Calu3 (cell line): ENCODE measurements at regions not wholly inside any gene's neighbourhood (a gene's known extent, or its start where the extent isn't known, plus 50 kb on each side); places are given as distances from the start of the nearest gene placed in this dataset.

Experiments used
- BruUV-seq: library from RNA; stranded (reverse); fragments of 400-500 nt; replicated peaks from 2 replicates; lab custom pipeline; 2021; lab: Mats Ljungman, UMichigan
- CTCF ChIA-PET: fragments of 300-600 bp; sonication (Branson Sonifier 250); formaldehyde crosslinking; loops from one replicate; lab custom pipeline; 2022; ENCODE audit warnings: antibody characterized with exemption; lab: Charles Lee
- DNase-seq: peaks from one replicate; pipeline ENCODE4 v3.0.0; 2022
- H3K27ac Mint-ChIP-seq: one replicate; pipeline ENCODE4 v1.8.0; 2022; ENCODE audit warnings: mixed read lengths; ENCODE audit not compliant: unreplicated experiment
- H3K27me3 Mint-ChIP-seq: one replicate; pipeline ENCODE4 v1.8.0; 2022; ENCODE audit warnings: mixed read lengths; ENCODE audit not compliant: unreplicated experiment
- H3K36me3 Mint-ChIP-seq: one replicate; pipeline ENCODE4 v1.8.0; 2022; ENCODE audit warnings: mild to moderate bottlenecking, moderate library complexity, mixed read lengths; ENCODE audit not compliant: insufficient read depth, unreplicated experiment
- H3K4me1 Mint-ChIP-seq: one replicate; pipeline ENCODE4 v1.8.0; 2022; ENCODE audit warnings: mild to moderate bottlenecking, low read depth, mixed read lengths; ENCODE audit not compliant: unreplicated experiment
- H3K4me3 Mint-ChIP-seq: one replicate; pipeline ENCODE4 v1.8.0; 2022; ENCODE audit warnings: mild to moderate bottlenecking, low read depth, moderate library complexity, mixed read lengths; ENCODE audit not compliant: unreplicated experiment
- H3K9me3 Mint-ChIP-seq: one replicate; pipeline ENCODE4 v1.8.0; 2022; ENCODE audit warnings: low read depth, mixed read lengths; ENCODE audit not compliant: unreplicated experiment
- intact Hi-C: fragments of 100-400 bp; cut with micrococcal nuclease; formaldehyde crosslinking; loops from one replicate; pipeline ENCODE4 v1.10.0; 2022; ENCODE audit not compliant: unreplicated experiment
- TF ChIP-seq, protein P1 (sequence below): fragments of 200-600 bp; IDR thresholded peaks from one replicate; pipeline ENCODE4 v1.8.0; 2022; ENCODE audit warnings: antibody characterized with exemption; ENCODE audit not compliant: unreplicated experiment

- no peak for DNase-seq
- H3K9me3 Mint-ChIP-seq, result peaks cover 5% of the 10 kb centered on the region
- TF ChIP-seq, protein P1, sequence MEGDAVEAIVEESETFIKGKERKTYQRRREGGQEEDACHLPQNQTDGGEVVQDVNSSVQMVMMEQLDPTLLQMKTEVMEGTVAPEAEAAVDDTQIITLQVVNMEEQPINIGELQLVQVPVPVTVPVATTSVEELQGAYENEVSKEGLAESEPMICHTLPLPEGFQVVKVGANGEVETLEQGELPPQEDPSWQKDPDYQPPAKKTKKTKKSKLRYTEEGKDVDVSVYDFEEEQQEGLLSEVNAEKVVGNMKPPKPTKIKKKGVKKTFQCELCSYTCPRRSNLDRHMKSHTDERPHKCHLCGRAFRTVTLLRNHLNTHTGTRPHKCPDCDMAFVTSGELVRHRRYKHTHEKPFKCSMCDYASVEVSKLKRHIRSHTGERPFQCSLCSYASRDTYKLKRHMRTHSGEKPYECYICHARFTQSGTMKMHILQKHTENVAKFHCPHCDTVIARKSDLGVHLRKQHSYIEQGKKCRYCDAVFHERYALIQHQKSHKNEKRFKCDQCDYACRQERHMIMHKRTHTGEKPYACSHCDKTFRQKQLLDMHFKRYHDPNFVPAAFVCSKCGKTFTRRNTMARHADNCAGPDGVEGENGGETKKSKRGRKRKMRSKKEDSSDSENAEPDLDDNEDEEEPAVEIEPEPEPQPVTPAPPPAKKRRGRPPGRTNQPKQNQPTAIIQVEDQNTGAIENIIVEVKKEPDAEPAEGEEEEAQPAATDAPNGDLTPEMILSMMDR, result no peak
- no TSS peak for BruUV-seq
- H3K27ac Mint-ChIP-seq, result no peak overlapping the region
- CTCF ChIA-PET, result no interaction called here
- no peaks in the 10 kb centered on the region for H3K36me3 Mint-ChIP-seq
- H3K27me3 Mint-ChIP-seq, result no peaks in the 10 kb centered on the region
- peaks cover 5% of the 10 kb centered on the region for H3K4me1 Mint-ChIP-seq
- intact Hi-C loops, result no loop called here
- H3K4me3 Mint-ChIP-seq, result no peak overlapping the region
Observed at GRCh38 chr2:18273205-18273604, 287.2 kb downstream of the RDH14 start.

DNA sequence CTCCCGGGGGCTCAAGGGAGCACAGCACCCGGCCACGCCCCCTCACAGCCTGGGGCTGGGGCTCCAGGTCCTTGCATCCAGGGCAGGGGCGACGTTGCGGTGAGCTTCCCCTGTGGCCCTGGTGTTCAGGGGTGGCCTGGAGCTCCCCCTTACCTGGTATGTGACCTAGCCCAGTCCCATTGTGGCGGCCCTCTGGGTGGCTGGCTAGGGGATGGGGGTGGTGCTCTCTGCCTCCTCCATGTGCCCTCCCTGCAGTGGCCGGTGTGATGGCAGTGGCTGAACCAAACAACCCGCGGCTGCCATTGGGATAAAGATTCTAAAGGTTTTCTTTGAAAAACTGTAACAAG, 288.3 kb downstream of the RDH14 start:
- TF ChIP-seq, protein P1, result no peak
- Mint-ChIP-seq H3K36me3 (no peaks in the 10 kb centered on the region), H3K9me3 (peaks cover 5% of the 10 kb centered on the region), H3K4me3 (no peak overlapping the region), H3K27me3 (no peaks in the 10 kb centered on the region), H3K27ac (no peak overlapping the region), H3K4me1 (peaks cover 16% of the 10 kb centered on the region)
- intact Hi-C loops, result no loop called here
- CTCF ChIA-PET, result no interaction called here
- no TSS peak for BruUV-seq
- DNase-seq, result no peak

- CTCF ChIA-PET, result no interaction called here
- Mint-ChIP-seq H3K4me1 (peaks cover 21% of the 10 kb centered on the region), H3K36me3 (no peaks in the 10 kb centered on the region), H3K27me3 (no peaks in the 10 kb centered on the region), H3K9me3 (peaks cover 5% of the 10 kb centered on the region), H3K27ac (no peak overlapping the region), H3K4me3 (no peak overlapping the region)
- TF ChIP-seq, protein P1, result no peak
- no peak for DNase-seq
- intact Hi-C loops, result no loop called here
- BruUV-seq, result no TSS peak
Observed at GRCh38 chr2:18271370-18272147, 288.9 kb downstream of the RDH14 start.

DNA sequence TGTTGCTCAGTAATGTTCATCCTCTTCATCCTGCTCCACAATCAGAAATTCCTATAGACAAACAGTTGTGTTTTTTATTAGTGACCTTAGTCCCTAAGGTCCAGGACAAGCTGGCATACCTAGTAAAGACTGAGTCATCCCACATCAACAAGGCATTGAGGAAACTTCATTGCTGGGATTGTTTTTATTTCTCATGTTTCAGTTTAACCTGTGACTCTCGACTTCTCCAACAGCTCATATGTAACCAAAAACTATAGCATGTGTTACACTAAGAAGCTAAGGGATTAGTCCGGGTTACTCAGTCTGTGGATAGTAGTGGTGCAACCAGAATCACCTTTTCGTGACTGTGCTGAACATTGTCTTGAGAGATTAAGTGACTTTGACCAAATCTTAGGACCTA, 292.1 kb downstream of the RDH14 start:
- no peaks in the 10 kb centered on the region for H3K9me3 Mint-ChIP-seq
- no peaks in the 10 kb centered on the region for H3K27me3 Mint-ChIP-seq
- H3K36me3 Mint-ChIP-seq, result no peaks in the 10 kb centered on the region
- no TSS peak for BruUV-seq
- no peak for DNase-seq
- CTCF ChIA-PET, result no interaction called here
- no peak overlapping the region for H3K27ac Mint-ChIP-seq
- peaks cover 24% of the 10 kb centered on the region for H3K4me1 Mint-ChIP-seq
- intact Hi-C loops, result no loop called here
- H3K4me3 Mint-ChIP-seq, result no peak overlapping the region
- TF ChIP-seq, protein P1, result no peak
